ENCODE measurements at regions not wholly inside any gene's neighbourhood (a gene's known extent, or its start where the extent isn't known, plus 50 kb on each side); places are given as distances from the start of the nearest gene placed in this dataset.

- TF ChIP-seq CTCF (IDR thresholded peaks at IDR 0.05; ENCODE audit: low read depth, low read length), result no peak
- no peak overlapping the region for H3K4me3 ChIP-seq (ENCODE audit: low read depth, low read length)
- in situ Hi-C loops (cut with HindIII; ENCODE audit: low sequenced_read_pairs), result no loop called here
- no peak for DNase-seq (ENCODE audit: low read depth, low spot score)
These were observed 51.2 kb upstream of the THRB start for GRCh38 chr3:24545887-24546286.

GRCh38 chr3:24548278-24548677 lies 53.6 kb upstream of the THRB start:
- in situ Hi-C loops (cut with HindIII; ENCODE audit: low sequenced_read_pairs), result no loop called here
- peak; percentile 16 for DNase-seq (ENCODE audit: low read depth, low spot score)
- H3K4me3 ChIP-seq (ENCODE audit: low read depth, low read length), result no peak overlapping the region
- TF ChIP-seq CTCF (IDR thresholded peaks at IDR 0.05; ENCODE audit: low read depth, low read length), result no peak

GRCh38 chr3:24550588-24550987 lies 55.9 kb upstream of the THRB start:
- in situ Hi-C loops (cut with HindIII; ENCODE audit: low sequenced_read_pairs), result no loop called here
- no peak for TF ChIP-seq CTCF (IDR thresholded peaks at IDR 0.05; ENCODE audit: low read depth, low read length)
- DNase-seq (ENCODE audit: low read depth, low spot score), result no peak
- no peak overlapping the region for H3K4me3 ChIP-seq (ENCODE audit: low read depth, low read length)

- no peak for DNase-seq (ENCODE audit: low read depth, low spot score)
- TF ChIP-seq CTCF (IDR thresholded peaks at IDR 0.05; ENCODE audit: low read depth, low read length), result no peak
- in situ Hi-C loops (cut with HindIII; ENCODE audit: low sequenced_read_pairs), result no loop called here
- no peak overlapping the region for H3K4me3 ChIP-seq (ENCODE audit: low read depth, low read length)
These were observed 57.0 kb upstream of the THRB start for GRCh38 chr3:24551626-24552025.

GRCh38 chr3:24562895-24563294 lies 68.2 kb upstream of the THRB start:
- in situ Hi-C loops (cut with HindIII; ENCODE audit: low sequenced_read_pairs), result no loop called here
- no peak for DNase-seq (ENCODE audit: low read depth, low spot score)

GRCh38 chr3:24565053-24565452 lies 70.4 kb upstream of the THRB start:
- H3K4me3 ChIP-seq (ENCODE audit: low read depth, low read length), result no peak overlapping the region
- DNase-seq (ENCODE audit: low read depth, low spot score), result no peak
- no peak for TF ChIP-seq CTCF (IDR thresholded peaks at IDR 0.05; ENCODE audit: low read depth, low read length)
- in situ Hi-C loops (cut with HindIII; ENCODE audit: low sequenced_read_pairs), result no loop called here

More at GRCh38 chr3:24562895-24563294, 68.2 kb upstream of the THRB start:
- no peak for TF ChIP-seq CTCF (IDR thresholded peaks at IDR 0.05; ENCODE audit: low read depth, low read length)
- no peak overlapping the region for H3K4me3 ChIP-seq (ENCODE audit: low read depth, low read length)

- no peak for DNase-seq (ENCODE audit: low read depth, low spot score)
- no peak overlapping the region for H3K4me3 ChIP-seq (ENCODE audit: low read depth, low read length)
- in situ Hi-C loops (cut with HindIII; ENCODE audit: low sequenced_read_pairs), result no loop called here
- no peak for TF ChIP-seq CTCF (IDR thresholded peaks at IDR 0.05; ENCODE audit: low read depth, low read length)
These were observed 71.0 kb upstream of the THRB start for GRCh38 chr3:24565656-24566055.

Data from astrocyte of the spinal cord (primary cell).